ENCODE measurements at regions not wholly inside any gene's neighbourhood (a gene's known extent, or its start where the extent isn't known, plus 50 kb on each side); places are given as distances from the start of the nearest gene placed in this dataset.
"Not testable (repeated sequence)": the region's sequence is repeated elsewhere in the genome, so short reads cannot be mapped to it uniquely, and the experiment has no call there.

DNA sequence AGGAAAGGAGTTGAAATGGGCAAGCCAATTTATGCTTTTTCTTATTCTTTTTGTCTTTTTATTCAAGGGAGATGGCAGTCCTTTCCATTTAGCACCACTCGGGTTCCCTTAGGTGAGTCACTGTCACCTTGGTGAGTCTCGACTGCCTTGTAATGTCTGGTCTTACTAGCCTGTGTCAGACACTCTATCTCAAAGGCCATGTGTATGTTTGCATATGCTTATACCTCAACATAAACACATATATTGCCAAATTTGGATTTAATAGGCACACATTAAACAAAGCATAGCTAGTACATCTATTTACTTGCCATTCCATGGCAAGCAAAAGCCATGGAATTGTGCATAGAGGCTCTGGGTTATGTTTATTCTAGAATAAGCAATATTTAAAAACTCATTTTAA lies 624.9 kb upstream of the FOXG1 start:
- Mint-ChIP-seq H3K9me3 (peaks cover 40% of the 10 kb centered on the region), H3K4me1 (ENCODE audit: low read depth) (no peaks in the 10 kb centered on the region), H3K36me3 (ENCODE audit: low read depth) (no peaks in the 10 kb centered on the region), H3K27me3 (ENCODE audit: low read depth) (no peaks in the 10 kb centered on the region), H3K4me3 (no peak overlapping the region), H3K27ac (no peak overlapping the region)

GRCh38 chr14:28142400-28143015 lies 624.1 kb upstream of the FOXG1 start:
- Mint-ChIP-seq H3K4me3 (no peak overlapping the region), H3K4me1 (ENCODE audit: low read depth) (no peaks in the 10 kb centered on the region), H3K36me3 (ENCODE audit: low read depth) (no peaks in the 10 kb centered on the region), H3K27ac (no peak overlapping the region), H3K27me3 (ENCODE audit: low read depth) (no peaks in the 10 kb centered on the region), H3K9me3 (peaks cover 46% of the 10 kb centered on the region)

DNA sequence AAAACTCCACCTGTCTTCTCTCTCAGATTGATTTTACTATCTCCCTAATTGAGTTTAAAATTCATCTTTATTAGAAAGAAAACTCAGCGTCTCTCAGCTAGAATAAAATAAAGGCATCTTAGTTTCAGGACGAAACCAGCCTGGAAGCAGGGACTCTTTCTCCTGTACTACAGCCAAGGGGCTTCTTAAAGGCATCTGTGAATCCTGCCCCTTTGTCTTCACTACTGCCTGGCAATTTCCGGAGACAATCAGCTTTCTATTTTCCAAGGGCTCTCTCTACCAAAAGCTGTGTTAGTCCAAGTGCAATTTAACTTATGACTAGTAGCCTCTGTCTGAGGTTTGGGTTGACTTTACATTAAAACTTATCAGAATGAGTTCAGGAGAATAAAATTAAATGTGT lies 623.3 kb upstream of the FOXG1 start:
- Mint-ChIP-seq H3K36me3 (ENCODE audit: low read depth) (no peaks in the 10 kb centered on the region), H3K27me3 (ENCODE audit: low read depth) (no peaks in the 10 kb centered on the region), H3K4me1 (ENCODE audit: low read depth) (no peaks in the 10 kb centered on the region), H3K27ac (no peak overlapping the region), H3K4me3 (no peak overlapping the region), H3K9me3 (peaks cover 47% of the 10 kb centered on the region)

DNA sequence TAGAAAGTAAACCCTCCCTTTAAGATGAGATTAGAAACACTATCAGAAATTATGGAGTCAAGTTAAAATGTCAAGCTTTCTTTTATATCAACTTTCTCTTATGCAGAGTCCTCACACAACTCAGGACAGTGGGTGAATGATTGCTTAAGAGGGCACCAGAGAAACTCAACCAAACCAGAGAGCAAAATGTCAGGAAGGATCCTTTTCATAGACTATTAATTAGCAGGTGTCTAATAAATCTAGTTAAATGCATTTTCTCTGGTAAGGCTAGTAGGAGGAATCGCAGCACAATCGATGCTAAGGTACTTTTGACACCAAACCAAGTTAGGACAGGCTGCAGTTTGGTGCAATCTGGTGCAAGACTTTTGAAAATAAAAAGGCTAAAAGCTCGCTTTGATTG lies 614.7 kb upstream of the FOXG1 start:
- Mint-ChIP-seq H3K4me1 (ENCODE audit: low read depth) (no peaks in the 10 kb centered on the region), H3K27me3 (ENCODE audit: low read depth) (no peaks in the 10 kb centered on the region), H3K4me3 (no peak overlapping the region), H3K36me3 (ENCODE audit: low read depth) (no peaks in the 10 kb centered on the region), H3K9me3 (peaks cover 35% of the 10 kb centered on the region), H3K27ac (no peak overlapping the region)

DNA sequence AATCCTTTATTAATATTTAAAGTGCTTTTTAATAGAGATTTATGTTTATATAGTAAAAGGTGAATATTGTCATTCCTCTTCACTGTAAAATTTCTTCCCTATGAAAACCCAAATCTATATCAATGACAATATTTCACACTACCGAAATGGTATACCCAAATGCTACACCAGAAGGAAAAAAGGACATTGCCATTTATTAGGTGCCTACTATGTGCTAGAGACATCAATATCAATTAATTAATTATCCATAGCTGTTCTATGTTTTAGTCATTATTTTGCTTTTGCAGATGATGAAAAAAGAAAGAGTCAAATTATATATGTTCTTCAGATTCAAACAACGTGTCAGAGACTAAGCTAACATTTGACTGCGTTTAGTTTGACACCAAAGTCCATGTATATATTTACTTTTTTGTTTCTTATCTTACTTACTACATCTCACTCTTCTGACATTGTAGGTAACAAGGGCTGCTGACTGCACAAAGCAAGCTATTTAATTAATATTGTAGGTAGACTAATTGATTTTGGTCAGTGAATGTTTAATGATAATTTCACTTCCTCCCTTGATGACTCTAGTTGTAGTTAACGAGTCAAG lies 614.0 kb upstream of the FOXG1 start:
- Mint-ChIP-seq H3K4me3 (no peak overlapping the region), H3K4me1 (ENCODE audit: low read depth) (no peaks in the 10 kb centered on the region), H3K9me3 (peaks cover 31% of the 10 kb centered on the region), H3K27ac (no peak overlapping the region), H3K27me3 (ENCODE audit: low read depth) (no peaks in the 10 kb centered on the region), H3K36me3 (ENCODE audit: low read depth) (no peaks in the 10 kb centered on the region)

GRCh38 chr14:28157289-28157869 lies 609.2 kb upstream of the FOXG1 start:
- no peak overlapping the region for H3K4me3 Mint-ChIP-seq
- H3K4me1 Mint-ChIP-seq (ENCODE audit: low read depth): no peaks in the 10 kb centered on the region
- no peaks in the 10 kb centered on the region for H3K27me3 Mint-ChIP-seq (ENCODE audit: low read depth)
- H3K36me3 Mint-ChIP-seq (ENCODE audit: low read depth): no peaks in the 10 kb centered on the region
- peaks cover 23% of the 10 kb centered on the region for H3K9me3 Mint-ChIP-seq
- no peak overlapping the region for H3K27ac Mint-ChIP-seq

DNA sequence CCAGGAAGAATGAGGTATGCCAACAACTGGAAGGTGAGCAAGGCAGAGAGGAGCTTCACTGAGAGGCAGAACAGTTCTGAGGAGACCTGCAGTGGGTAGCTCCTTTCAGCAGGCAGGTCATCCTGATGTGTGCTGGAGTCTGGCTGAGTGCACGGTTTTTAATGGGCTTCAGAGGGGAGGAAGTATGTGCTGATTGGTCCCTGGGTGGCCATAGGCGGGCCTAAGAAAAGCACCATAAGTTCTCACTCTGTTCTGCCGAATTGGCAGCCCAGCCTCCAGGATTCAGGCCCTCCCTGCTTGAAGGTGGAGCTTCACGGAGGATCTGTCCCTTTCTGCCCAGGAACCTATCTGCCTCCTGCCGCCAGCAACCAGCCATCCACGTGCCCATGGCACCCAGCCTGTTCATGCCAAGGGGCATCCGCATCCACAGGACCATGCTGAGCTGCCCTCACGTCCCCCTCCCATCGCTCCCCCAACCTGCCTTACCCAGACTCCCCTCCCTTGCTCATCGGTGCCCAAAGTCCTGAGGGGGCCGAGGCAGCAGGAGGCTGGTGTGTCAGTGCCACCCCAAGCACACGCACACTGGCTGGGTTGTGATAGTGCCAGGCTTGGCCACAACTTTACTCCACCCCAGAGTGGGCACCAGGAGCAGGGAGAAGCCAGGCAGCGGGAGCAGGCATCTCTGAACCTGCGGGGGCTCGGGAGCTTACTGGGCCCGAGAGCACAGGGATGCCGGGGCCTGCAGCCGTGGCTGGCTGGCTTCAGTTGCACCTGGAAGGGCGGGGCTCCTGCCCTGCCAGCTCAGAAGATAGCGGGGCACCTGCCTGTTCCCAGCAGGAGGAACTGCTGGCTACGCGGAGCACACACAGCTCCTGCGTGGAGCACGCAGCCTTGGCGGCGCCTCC lies 608.4 kb upstream of the FOXG1 start:
- Mint-ChIP-seq H3K4me3 (no peak overlapping the region), H3K4me1 (ENCODE audit: low read depth) (no peaks in the 10 kb centered on the region), H3K9me3 (peaks cover 24% of the 10 kb centered on the region), H3K36me3 (ENCODE audit: low read depth) (no peaks in the 10 kb centered on the region), H3K27ac (no peak overlapping the region), H3K27me3 (ENCODE audit: low read depth) (no peaks in the 10 kb centered on the region)

DNA sequence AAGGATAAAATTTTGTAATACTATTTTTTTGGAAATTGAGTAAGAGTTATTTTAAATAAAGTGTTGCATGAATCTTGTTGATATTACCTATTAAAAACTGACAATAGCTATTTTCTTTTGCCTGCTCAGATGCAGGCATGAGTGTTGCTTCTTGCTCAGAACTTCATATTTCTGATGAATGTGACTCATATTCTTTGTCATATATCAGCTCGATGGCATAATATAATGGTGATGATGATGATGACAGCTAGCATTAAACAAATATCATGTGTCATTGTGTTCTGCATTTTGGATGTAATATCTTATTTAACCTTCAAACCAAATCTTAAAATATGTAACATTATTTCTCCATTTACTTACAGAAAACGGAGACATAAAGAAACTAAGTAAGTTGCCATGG lies 605.5 kb upstream of the FOXG1 start:
- no peaks in the 10 kb centered on the region for H3K4me1 Mint-ChIP-seq (ENCODE audit: low read depth)
- peaks cover 24% of the 10 kb centered on the region for H3K9me3 Mint-ChIP-seq
- no peaks in the 10 kb centered on the region for H3K27me3 Mint-ChIP-seq (ENCODE audit: low read depth)
- H3K4me3 Mint-ChIP-seq: no peak overlapping the region
- H3K36me3 Mint-ChIP-seq (ENCODE audit: low read depth): no peaks in the 10 kb centered on the region
- no peak overlapping the region for H3K27ac Mint-ChIP-seq

DNA sequence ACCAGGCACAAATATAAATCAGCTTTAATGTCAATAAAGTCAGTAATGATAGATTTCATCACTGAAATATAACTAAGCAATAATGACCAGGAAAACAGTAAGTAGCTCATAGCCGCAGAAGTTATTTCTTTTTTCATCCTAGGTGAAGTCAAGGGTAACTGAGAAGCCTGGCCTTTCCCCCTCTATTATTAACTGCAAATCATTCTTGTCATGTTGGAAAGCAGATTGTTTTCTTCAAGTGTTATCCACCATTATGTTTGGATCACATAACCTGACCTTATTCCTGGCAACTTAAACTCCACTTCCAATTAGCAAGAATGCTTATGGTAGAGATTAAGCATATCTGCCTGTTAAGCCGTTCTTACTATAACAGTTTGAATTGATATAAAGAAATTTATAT lies 603.4 kb upstream of the FOXG1 start:
- H3K27ac Mint-ChIP-seq: no peak overlapping the region
- no peaks in the 10 kb centered on the region for H3K36me3 Mint-ChIP-seq (ENCODE audit: low read depth)
- no peak overlapping the region for H3K4me3 Mint-ChIP-seq
- H3K27me3 Mint-ChIP-seq (ENCODE audit: low read depth): no peaks in the 10 kb centered on the region
- H3K9me3 Mint-ChIP-seq: peaks cover 27% of the 10 kb centered on the region
- no peaks in the 10 kb centered on the region for H3K4me1 Mint-ChIP-seq (ENCODE audit: low read depth)

- Mint-ChIP-seq H3K9me3 (peaks cover 31% of the 10 kb centered on the region), H3K36me3 (ENCODE audit: low read depth) (no peaks in the 10 kb centered on the region), H3K27ac (no peak overlapping the region), H3K4me1 (ENCODE audit: low read depth) (no peaks in the 10 kb centered on the region), H3K27me3 (ENCODE audit: low read depth) (no peaks in the 10 kb centered on the region), H3K4me3 (no peak overlapping the region)
These were observed 602.7 kb upstream of the FOXG1 start for GRCh38 chr14:28163897-28164296.

DNA sequence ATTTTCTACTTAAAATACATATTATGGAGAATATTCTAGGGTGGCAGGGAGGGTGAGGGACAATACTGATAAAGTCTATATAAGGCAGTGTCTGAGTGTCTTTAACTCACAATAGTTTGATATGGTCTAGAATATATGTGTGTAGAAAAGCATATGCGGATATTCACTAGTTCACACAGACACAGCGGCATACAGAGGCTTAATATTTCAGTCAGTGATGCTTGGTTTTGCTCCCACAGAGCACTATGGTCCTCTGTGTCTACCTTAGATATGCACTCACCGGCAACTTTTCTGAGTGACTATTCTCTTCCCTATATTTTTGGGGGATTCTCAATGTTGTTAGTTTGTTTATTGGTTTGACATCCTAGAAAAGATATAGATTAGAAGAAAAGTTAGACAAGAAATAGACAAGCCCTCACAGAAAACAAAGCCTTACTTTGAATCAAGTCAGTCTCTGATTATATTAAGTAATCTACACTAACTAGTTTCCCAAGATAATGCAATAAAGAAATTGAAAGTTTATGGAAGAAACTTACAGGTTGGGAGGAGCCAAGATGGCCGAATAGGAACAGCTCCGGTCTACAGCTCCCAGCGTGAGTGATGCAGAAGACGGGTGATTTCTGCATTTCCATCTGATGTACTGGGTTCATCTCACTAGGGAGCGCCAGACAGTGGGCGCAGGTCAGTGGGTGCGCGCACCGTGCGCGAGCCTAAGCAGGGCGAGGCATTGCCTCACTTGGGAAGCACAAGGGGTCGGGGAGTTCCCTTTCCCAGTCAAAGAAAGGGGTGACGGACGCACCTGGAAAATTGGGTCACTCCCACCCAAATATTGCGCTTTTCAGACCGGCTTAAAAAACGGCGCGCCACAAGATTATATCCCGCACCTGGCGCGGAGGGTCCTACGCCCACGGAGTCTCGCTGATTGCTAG lies 578.4 kb upstream of the FOXG1 start:
- not testable (repeated sequence) for H3K27ac Mint-ChIP-seq; H3K36me3 Mint-ChIP-seq (ENCODE audit: low read depth); H3K4me3 Mint-ChIP-seq; H3K27me3 Mint-ChIP-seq (ENCODE audit: low read depth); H3K4me1 Mint-ChIP-seq (ENCODE audit: low read depth)
- peaks cover 20% of the 10 kb centered on the region for H3K9me3 Mint-ChIP-seq

GRCh38 chr14:28196878-28197277 lies 569.7 kb upstream of the FOXG1 start:
- Mint-ChIP-seq H3K27me3 (ENCODE audit: low read depth) (no peaks in the 10 kb centered on the region), H3K27ac (no peak overlapping the region), H3K9me3 (peaks cover 20% of the 10 kb centered on the region), H3K4me3 (no peak overlapping the region), H3K4me1 (ENCODE audit: low read depth) (no peaks in the 10 kb centered on the region), H3K36me3 (ENCODE audit: low read depth) (no peaks in the 10 kb centered on the region)

DNA sequence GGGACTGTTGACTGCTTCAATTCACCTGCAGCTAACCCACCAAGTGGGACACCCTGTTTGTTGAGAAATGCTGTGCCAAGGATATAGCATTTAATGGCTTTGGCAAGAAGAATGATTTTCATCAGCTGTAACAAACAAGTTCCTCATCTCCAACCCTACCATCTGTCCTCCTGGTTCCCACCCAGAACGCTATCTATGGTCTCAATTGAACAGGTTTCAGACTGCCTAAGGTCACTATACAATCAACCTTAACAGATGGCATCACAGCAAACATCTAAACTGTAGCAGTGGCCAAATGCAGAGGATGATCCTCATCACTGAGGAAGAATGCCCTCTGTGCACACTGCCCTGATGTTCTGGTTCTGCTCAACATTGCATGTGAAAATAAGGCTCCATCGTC lies 546.2 kb upstream of the FOXG1 start:
- no peak overlapping the region for H3K27ac Mint-ChIP-seq
- H3K27me3 Mint-ChIP-seq (ENCODE audit: low read depth): no peaks in the 10 kb centered on the region
- peaks cover 19% of the 10 kb centered on the region for H3K9me3 Mint-ChIP-seq
- no peak overlapping the region for H3K4me3 Mint-ChIP-seq
- H3K4me1 Mint-ChIP-seq (ENCODE audit: low read depth): no peaks in the 10 kb centered on the region
- H3K36me3 Mint-ChIP-seq (ENCODE audit: low read depth): no peaks in the 10 kb centered on the region

DNA sequence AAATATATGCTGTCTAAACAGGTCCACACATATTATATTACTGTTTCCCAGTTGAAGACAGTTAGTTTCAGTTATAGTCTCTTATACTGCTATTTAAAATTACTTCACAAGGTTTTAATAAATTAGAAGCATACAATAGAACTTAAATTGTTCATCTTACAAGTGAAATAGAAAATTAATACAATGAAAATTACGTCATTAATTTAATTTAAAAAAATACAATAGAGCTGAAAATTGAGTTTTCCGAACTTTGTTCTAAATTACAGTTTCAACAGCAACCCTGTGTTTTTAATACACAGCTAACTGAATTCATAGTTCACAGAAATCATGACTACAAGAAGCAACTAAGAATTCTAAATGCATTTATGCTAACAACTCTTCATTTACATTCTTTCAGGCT lies 525.7 kb upstream of the FOXG1 start:
- H3K27me3 Mint-ChIP-seq (ENCODE audit: low read depth): no peaks in the 10 kb centered on the region

More for the DNA sequence above, 525.7 kb upstream of the FOXG1 start:
- Mint-ChIP-seq H3K4me1 (ENCODE audit: low read depth) (no peaks in the 10 kb centered on the region), H3K36me3 (ENCODE audit: low read depth) (no peaks in the 10 kb centered on the region), H3K27ac (no peak overlapping the region), H3K4me3 (no peak overlapping the region), H3K9me3 (peaks cover 41% of the 10 kb centered on the region)

Data from T-helper 1 cell treated with Interleukin-12 subunit alpha and Interleukin-12 subunit beta and Interleukin-4 antibody, amounts not matched to agents 30 μg/mL and 1 μg/mL, for 36 hours (primary cell).